SK-N-SH treated with all-trans-retinoic acid at 6 μM for 48 hours (cell line): ENCODE measurements at regions not wholly inside any gene's neighbourhood (a gene's known extent, or its start where the extent isn't known, plus 50 kb on each side); places are given as distances from the start of the nearest gene placed in this dataset.
A peak's percentile ranks its signal among the peaks of the same experiment; 100 is the strongest.

Experiments
- ATAC-seq: fragments of 200-7000 bp; cut with Tn5 transposase; 3 replicates; pipeline ENCODE4 v1.9.1; 2020; ENCODE audit warnings: mild to moderate bottlenecking, moderate library complexity
- ARNTL ChIP-seq: fragments of 450-650 bp; formaldehyde crosslinking; IDR thresholded peaks from 2 replicates; pipeline ENCODE4 v1.5.0; 2020; ENCODE audit warnings: low read depth, mild to moderate bottlenecking, moderate library complexity, borderline replicate concordance
- BACH2 ChIP-seq: fragments of 250-450 bp; sonication (Bioruptor Pico); IDR thresholded peaks from 2 replicates; pipeline ENCODE4 v1.9.0; 2021; ENCODE audit warnings: mild to moderate bottlenecking, borderline replicate concordance
- CSDC2 ChIP-seq: fragments of 250-450 bp; sonication (Bioruptor Pico); IDR thresholded peaks from 2 replicates; pipeline ENCODE4 v1.5.0; 2020; ENCODE audit warnings: mild to moderate bottlenecking, moderate library complexity
- CSRNP3 ChIP-seq: fragments of 250-450 bp; sonication (Bioruptor Pico); IDR thresholded peaks from 2 replicates; pipeline ENCODE4 v1.5.1; 2021; ENCODE audit warnings: mild to moderate bottlenecking, moderate library complexity
- GLIS3 ChIP-seq: fragments of 250-450 bp; sonication (Bioruptor Pico); IDR thresholded peaks from 2 replicates; pipeline ENCODE4 v1.5.0; 2020; ENCODE audit warnings: mild to moderate bottlenecking, moderate library complexity
- ISL1 ChIP-seq: fragments of 250-450 bp; sonication (Bioruptor Pico); IDR thresholded peaks from 2 replicates; pipeline ENCODE4 v2.1.2; 2022; ENCODE audit warnings: mild to moderate bottlenecking, moderate library complexity
- OSR1 ChIP-seq: fragments of 250-450 bp; sonication (Bioruptor Pico); IDR thresholded peaks from 2 replicates; pipeline ENCODE4 v1.8.0; 2022; ENCODE audit warnings: moderate library complexity, mild to moderate bottlenecking, inconsistent platforms
- PATZ1 ChIP-seq: fragments of 250-450 bp; sonication (Bioruptor Pico); IDR thresholded peaks from 2 replicates; pipeline ENCODE4 v1.8.0; 2020; ENCODE audit warnings: mild to moderate bottlenecking, moderate library complexity, borderline replicate concordance
- PPARA ChIP-seq: fragments of 250-450 bp; sonication (Bioruptor Pico); IDR thresholded peaks from 2 replicates; pipeline ENCODE4 v1.5.0; 2020; ENCODE audit warnings: mild to moderate bottlenecking, borderline replicate concordance
- RARB ChIP-seq: fragments of 250-450 bp; sonication (Bioruptor Pico); IDR thresholded peaks from 2 replicates; pipeline ENCODE4 v1.8.0; 2021; ENCODE audit warnings: mild to moderate bottlenecking, moderate library complexity
- SNAI2 ChIP-seq: fragments of 250-450 bp; sonication (Bioruptor Pico); IDR thresholded peaks from 2 replicates; pipeline ENCODE4 v1.5.0; 2020; ENCODE audit warnings: mild to moderate bottlenecking, moderate library complexity
- TCF4 ChIP-seq: fragments of 250-450 bp; sonication (Bioruptor Pico); IDR thresholded peaks from 2 replicates; pipeline ENCODE4 v1.8.0; 2021; ENCODE audit warnings: mild to moderate bottlenecking, moderate library complexity, borderline replicate concordance
- TOX ChIP-seq: fragments of 250-450 bp; sonication (Bioruptor Pico); IDR thresholded peaks from 2 replicates; pipeline ENCODE4 v1.8.0; 2021; ENCODE audit warnings: mild to moderate bottlenecking, moderate library complexity, borderline replicate concordance
- TSHZ2 ChIP-seq: fragments of 250-450 bp; sonication (Bioruptor Pico); IDR thresholded peaks from 2 replicates; pipeline ENCODE4 v1.5.0; 2020; ENCODE audit warnings: mild to moderate bottlenecking, moderate library complexity
- ZC3H10 ChIP-seq: fragments of 250-450 bp; sonication (Bioruptor Pico); IDR thresholded peaks from 2 replicates; pipeline ENCODE4 v1.5.1; 2021; ENCODE audit warnings: mild to moderate bottlenecking, moderate library complexity
- ZFP3 ChIP-seq: fragments of 250-450 bp; sonication (Bioruptor Pico); IDR thresholded peaks from 2 replicates; pipeline ENCODE4 v1.5.0; 2020; ENCODE audit warnings: mild to moderate bottlenecking, moderate library complexity
- ZFP30 ChIP-seq: fragments of 450-650 bp; formaldehyde crosslinking; IDR thresholded peaks from 2 replicates; pipeline ENCODE4 v1.5.0; 2022; ENCODE audit warnings: mild to moderate bottlenecking, moderate library complexity
- ZNF565 ChIP-seq: fragments of 450-650 bp; formaldehyde crosslinking; conservative IDR thresholded peaks from 2 replicates; pipeline ENCODE4 v1.5.0; 2020; ENCODE audit warnings: low read depth, mild to moderate bottlenecking, moderate library complexity
- ZNF70 ChIP-seq: fragments of 450-650 bp; formaldehyde crosslinking; IDR thresholded peaks from 2 replicates; pipeline ENCODE4 v1.5.0; 2020; ENCODE audit warnings: mild to moderate bottlenecking, moderate library complexity
- ZNF8 ChIP-seq: fragments of 450-650 bp; formaldehyde crosslinking; IDR thresholded peaks from 2 replicates; pipeline ENCODE4 v1.5.0; 2020; ENCODE audit warnings: mild to moderate bottlenecking, moderate library complexity
- TF ChIP-seq, protein P1 (sequence below): fragments of 250-450 bp; sonication (Bioruptor Pico); IDR thresholded peaks from 2 replicates; pipeline ENCODE4 v1.5.1; 2020; ENCODE audit warnings: low read depth, mild to moderate bottlenecking, moderate library complexity

DNA sequence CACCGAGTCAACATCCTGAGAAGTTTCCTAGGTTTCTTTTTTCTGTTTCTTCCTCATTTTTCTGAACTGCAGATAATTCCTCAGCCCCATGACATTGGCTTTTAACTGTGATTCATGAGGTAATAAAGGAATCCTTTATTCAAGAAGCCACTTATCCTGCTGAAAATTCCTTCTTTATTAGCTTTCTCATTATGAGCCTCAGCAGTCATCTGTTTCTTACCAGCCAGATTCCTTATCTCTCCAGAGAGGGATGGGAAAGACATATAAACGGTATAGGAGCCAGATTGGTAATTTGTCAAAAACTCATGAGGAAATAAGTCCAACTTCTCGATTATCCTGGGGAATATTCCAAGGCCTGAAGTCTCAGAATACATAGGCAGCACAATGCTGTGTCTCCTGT lies 465.4 kb downstream of the ICE1 start:
- ATAC-seq = no peak
- TF ChIP-seq TCF4 (no peak), ISL1 (CRISPR knock-in tag) (peak; percentile 96), SNAI2 (peak; percentile 65; the same call in 1 of the 2 replicates), GLIS3 (no peak)

DNA sequence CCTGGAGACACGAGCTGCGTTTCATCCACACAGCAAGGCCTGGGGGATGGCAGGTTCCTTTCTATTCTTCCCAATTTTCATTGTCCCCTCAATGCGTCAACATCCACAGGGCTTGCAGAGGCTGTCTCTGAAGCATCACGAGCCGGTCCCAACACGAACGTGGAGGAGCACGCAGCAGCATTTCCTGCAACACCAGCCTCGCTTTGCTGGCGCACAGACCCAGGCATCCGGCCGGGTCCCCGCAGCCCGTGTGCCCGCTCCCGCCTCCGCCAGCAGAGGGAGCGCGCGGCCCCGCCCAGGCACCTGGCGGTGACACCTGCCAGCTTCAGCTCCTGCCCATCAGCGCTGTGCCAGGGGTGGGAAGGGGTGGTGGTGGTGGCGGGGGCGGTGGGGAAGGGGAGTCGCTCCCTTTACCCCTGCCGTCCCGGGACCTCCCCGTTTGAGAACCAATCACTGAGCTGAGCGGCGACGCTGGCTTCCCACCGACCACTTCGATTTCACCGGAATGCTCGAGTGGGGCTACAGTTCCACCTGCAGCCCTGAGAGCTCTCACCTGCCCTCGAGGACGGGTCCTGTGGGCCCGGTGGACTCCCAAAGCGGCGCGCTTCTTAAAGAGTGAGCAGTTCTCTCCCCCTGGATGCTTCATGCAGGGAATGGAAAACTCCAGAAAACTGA lies 464.5 kb downstream of the ICE1 start:
- no peak for ATAC-seq
- TF ChIP-seq, protein P1, sequence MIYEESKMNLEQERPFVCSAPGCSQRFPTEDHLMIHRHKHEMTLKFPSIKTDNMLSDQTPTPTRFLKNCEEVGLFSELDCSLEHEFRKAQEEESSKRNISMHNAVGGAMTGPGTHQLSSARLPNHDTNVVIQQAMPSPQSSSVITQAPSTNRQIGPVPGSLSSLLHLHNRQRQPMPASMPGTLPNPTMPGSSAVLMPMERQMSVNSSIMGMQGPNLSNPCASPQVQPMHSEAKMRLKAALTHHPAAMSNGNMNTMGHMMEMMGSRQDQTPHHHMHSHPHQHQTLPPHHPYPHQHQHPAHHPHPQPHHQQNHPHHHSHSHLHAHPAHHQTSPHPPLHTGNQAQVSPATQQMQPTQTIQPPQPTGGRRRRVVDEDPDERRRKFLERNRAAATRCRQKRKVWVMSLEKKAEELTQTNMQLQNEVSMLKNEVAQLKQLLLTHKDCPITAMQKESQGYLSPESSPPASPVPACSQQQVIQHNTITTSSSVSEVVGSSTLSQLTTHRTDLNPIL = no peak
- TF ChIP-seq RARB = no peak
- TF ChIP-seq GLIS3 = no peak
- TF ChIP-seq ZC3H10 = no peak
- TF ChIP-seq OSR1 (CRISPR knock-in tag) = no peak
- no peak for TF ChIP-seq TCF4
- no peak for TF ChIP-seq ZFP30 (CRISPR knock-in tag)
- no peak for TF ChIP-seq ZFP3
- TF ChIP-seq SNAI2 = no peak
- no peak for TF ChIP-seq CSRNP3 (CRISPR knock-in tag)
- no peak for TF ChIP-seq ZNF565 (CRISPR knock-in tag)
- TF ChIP-seq BACH2 (CRISPR knock-in tag) = no peak
- no peak for TF ChIP-seq ISL1 (CRISPR knock-in tag)

DNA sequence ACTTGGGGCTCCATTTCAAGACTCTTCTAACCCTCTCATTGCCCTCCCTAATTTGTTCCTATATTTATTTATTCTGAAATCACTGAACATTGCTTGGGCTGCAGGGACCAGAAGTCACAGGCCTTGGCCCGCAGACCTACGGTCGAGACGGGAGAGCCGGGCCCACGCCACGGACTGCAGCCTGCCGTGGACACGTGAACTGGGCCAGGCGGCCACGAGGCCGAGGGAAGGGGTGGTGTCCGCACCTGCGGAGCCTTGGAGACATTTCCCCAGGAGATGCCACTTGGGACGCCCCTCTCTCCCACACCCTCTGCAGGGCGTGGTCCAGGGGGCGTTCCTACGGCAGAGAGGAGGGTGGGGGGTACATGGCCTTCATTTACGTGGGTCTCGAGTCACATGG lies 463.9 kb downstream of the ICE1 start:
- TF ChIP-seq PATZ1 (CRISPR knock-in tag) (no peak), GLIS3 (no peak), SNAI2 (no peak), TSHZ2 (no peak), ARNTL (CRISPR knock-in tag) (no peak), ZC3H10 (no peak), ZNF70 (no peak), CSRNP3 (CRISPR knock-in tag) (no peak), ZNF8 (CRISPR knock-in tag) (no peak), BACH2 (CRISPR knock-in tag) (no peak), PPARA (CRISPR knock-in tag) (no peak), TOX (CRISPR knock-in tag) (no peak), TCF4 (no peak), CSDC2 (CRISPR knock-in tag) (no peak)
- no peak for ATAC-seq

DNA sequence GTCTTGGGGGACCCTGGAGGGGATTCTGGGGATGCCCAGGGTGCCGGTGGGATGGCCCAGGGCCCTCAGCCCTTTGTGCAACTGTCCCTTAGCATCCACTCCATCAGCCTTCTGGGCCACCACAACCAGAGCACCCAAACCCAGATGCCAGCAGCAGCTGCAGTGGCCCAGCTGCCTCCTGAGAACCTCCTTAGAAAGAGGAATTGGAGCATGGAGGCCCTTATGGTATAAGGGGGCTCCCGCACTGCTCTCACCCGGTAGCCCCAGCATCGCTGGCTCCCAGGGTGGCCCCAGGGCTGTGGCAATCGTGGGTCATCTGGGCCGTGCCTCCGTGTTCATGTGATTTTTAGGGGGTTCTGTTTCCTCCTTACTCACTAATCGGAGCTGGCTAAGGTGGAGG lies 463.3 kb downstream of the ICE1 start:
- TF ChIP-seq, protein P1 = no peak
- TF ChIP-seq TSHZ2 = no peak
- TF ChIP-seq CSRNP3 (CRISPR knock-in tag) = no peak
- no peak for TF ChIP-seq OSR1 (CRISPR knock-in tag)
- TF ChIP-seq ZNF8 (CRISPR knock-in tag) = no peak
- no peak for TF ChIP-seq TOX (CRISPR knock-in tag)
- no peak for TF ChIP-seq ARNTL (CRISPR knock-in tag)
- TF ChIP-seq, all 23 proteins: peak for 0
- ATAC-seq = no peak
